ENCODE measurements at regions not wholly inside any gene's neighbourhood (a gene's known extent, or its start where the extent isn't known, plus 50 kb on each side); places are given as distances from the start of the nearest gene placed in this dataset.

DNA sequence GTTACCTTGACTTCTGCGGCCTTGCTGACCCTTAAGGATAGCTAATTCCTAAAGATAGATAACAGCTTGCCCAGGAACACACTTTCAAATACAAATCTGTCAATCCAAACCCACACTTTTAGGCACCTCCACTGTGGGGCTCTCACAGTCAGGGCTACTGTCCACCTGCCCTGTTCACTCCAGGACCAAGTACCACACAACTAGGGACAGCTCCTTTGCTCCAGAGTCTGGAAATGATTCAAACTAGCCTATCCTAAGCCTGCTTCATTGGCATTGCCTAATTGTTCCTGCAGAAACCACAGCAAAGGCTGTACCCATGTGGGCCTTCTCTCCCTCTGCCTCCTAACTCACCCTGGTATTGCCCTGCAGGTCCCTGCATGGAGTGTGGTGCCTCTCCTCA, 538.9 kb upstream of the IGFBP3 start:
- Histone ChIP-seq H3K4me3 (ENCODE audit: low read depth in 1 of 3, low read length in 3 of 3) (peak overlapping the region in 1 of 3 donors; percentile 18), H3K9me3 (ENCODE audit: control insufficient read depth in 4 of 4, low read length in 3 of 4) (peaks cover 6 to 22% (median 12%) of the 10 kb centered on the region in 4 donors), H3K9ac (ENCODE audit: low read depth in 1 of 2, low read length in 2 of 2) (no peak overlapping the region), H3K27ac (ENCODE audit: low read depth in 1 of 2, low read length in 2 of 2) (no peak overlapping the region), H3K4me1 (ENCODE audit: control insufficient read depth in 4 of 4, insufficient read depth in 4 of 4, low read length in 3 of 4) (peaks cover 0 to 1% (median 0%) of the 10 kb centered on the region in 4 donors), H3K27me3 (ENCODE audit: control insufficient read depth in 4 of 4, insufficient read depth in 4 of 4, low read length in 3 of 4) (no peaks in the 10 kb centered on the region), H3K36me3 (ENCODE audit: control insufficient read depth in 4 of 4, insufficient read depth in 3 of 4, low read depth in 1 of 4, low read length in 3 of 4) (no peaks in the 10 kb centered on the region)
- no peak for DNase-seq (ENCODE audit: low spot score)
- WGBS, result 99% methylated on average over 1 of the region's 1 CpG
- TF ChIP-seq RAD21 (IDR thresholded peaks at IDR 0.05) (no peak), JUND (IDR thresholded peaks at IDR 0.05) (no peak), HNF4G (IDR thresholded peaks at IDR 0.05) (no peak), GABPA (IDR thresholded peaks at IDR 0.05 in 1 of 2, conservative IDR thresholded peaks at IDR 0.05 in 1 of 2) (no peak)
- TF ChIP-seq, protein P1, sequence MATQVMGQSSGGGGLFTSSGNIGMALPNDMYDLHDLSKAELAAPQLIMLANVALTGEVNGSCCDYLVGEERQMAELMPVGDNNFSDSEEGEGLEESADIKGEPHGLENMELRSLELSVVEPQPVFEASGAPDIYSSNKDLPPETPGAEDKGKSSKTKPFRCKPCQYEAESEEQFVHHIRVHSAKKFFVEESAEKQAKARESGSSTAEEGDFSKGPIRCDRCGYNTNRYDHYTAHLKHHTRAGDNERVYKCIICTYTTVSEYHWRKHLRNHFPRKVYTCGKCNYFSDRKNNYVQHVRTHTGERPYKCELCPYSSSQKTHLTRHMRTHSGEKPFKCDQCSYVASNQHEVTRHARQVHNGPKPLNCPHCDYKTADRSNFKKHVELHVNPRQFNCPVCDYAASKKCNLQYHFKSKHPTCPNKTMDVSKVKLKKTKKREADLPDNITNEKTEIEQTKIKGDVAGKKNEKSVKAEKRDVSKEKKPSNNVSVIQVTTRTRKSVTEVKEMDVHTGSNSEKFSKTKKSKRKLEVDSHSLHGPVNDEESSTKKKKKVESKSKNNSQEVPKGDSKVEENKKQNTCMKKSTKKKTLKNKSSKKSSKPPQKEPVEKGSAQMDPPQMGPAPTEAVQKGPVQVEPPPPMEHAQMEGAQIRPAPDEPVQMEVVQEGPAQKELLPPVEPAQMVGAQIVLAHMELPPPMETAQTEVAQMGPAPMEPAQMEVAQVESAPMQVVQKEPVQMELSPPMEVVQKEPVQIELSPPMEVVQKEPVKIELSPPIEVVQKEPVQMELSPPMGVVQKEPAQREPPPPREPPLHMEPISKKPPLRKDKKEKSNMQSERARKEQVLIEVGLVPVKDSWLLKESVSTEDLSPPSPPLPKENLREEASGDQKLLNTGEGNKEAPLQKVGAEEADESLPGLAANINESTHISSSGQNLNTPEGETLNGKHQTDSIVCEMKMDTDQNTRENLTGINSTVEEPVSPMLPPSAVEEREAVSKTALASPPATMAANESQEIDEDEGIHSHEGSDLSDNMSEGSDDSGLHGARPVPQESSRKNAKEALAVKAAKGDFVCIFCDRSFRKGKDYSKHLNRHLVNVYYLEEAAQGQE (IDR thresholded peaks at IDR 0.05), result no peak

DNA sequence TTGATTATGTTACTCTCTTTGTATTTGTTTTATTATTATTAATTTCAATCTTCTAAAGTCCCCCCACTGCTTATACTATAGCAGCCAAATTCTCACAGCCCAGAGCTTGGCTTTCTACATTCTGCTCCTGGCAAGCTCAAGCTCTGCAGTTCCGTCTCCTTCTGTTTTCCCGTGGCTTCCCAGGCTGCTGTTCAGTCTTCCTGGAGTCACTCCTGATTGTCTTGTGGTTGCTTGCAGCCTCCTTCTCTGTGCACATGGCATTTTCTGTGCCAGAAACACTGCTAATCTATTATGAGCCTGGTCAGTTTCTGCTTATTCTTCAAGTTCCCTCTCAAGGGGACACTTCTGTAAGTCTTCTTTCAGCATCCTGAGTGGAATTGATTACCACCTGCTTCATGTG, 533.7 kb upstream of the IGFBP3 start:
- H3K27me3 ChIP-seq (ENCODE audit: control insufficient read depth in 4 of 4, insufficient read depth in 4 of 4, low read length in 3 of 4), result no peaks in the 10 kb centered on the region
- DNase-seq (ENCODE audit: low spot score), result no peak

DNA sequence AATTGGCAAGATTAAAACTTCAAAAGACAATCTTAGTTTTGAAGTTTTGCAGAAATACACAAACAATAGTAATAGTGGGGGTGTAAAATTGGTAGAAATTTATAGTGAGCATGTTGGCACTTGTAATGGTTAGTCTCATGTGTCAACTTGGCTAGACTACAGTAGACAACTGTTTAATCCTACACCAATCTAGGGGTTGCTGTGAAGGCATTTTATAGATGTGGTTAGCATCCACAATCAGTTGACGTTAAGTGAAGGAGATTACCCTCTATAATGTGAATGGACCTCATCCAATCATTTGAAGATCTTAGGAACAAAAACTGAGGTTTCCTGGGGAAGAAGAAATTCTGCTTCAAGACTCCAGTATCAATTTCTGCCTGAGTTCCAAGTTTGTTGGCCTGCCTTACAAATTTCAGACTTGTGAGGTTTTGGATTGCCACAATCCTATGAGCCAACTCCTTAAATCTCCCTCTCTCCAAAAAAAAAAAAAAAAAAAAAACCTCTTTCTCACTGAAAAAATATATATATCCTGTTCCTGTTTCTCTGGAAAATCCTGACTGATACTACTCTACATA, 531.6 kb upstream of the IGFBP3 start:
- TF ChIP-seq, protein P2, sequence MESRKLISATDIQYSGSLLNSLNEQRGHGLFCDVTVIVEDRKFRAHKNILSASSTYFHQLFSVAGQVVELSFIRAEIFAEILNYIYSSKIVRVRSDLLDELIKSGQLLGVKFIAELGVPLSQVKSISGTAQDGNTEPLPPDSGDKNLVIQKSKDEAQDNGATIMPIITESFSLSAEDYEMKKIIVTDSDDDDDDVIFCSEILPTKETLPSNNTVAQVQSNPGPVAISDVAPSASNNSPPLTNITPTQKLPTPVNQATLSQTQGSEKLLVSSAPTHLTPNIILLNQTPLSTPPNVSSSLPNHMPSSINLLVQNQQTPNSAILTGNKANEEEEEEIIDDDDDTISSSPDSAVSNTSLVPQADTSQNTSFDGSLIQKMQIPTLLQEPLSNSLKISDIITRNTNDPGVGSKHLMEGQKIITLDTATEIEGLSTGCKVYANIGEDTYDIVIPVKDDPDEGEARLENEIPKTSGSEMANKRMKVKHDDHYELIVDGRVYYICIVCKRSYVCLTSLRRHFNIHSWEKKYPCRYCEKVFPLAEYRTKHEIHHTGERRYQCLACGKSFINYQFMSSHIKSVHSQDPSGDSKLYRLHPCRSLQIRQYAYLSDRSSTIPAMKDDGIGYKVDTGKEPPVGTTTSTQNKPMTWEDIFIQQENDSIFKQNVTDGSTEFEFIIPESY (IDR thresholded peaks at IDR 0.05), result no peak
- TF ChIP-seq GABPA (IDR thresholded peaks at IDR 0.05 in 1 of 2, conservative IDR thresholded peaks at IDR 0.05 in 1 of 2) (no peak), FOXA1 (IDR thresholded peaks at IDR 0.05) (no peak), JUND (IDR thresholded peaks at IDR 0.05) (no peak)
- TF ChIP-seq, protein P3, sequence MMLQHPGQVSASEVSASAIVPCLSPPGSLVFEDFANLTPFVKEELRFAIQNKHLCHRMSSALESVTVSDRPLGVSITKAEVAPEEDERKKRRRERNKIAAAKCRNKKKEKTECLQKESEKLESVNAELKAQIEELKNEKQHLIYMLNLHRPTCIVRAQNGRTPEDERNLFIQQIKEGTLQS (IDR thresholded peaks at IDR 0.05), result no peak
- TF ChIP-seq, protein P1 (IDR thresholded peaks at IDR 0.05), result no peak
- TF ChIP-seq, protein P4, sequence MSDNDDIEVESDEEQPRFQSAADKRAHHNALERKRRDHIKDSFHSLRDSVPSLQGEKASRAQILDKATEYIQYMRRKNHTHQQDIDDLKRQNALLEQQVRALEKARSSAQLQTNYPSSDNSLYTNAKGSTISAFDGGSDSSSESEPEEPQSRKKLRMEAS (IDR thresholded peaks at IDR 0.05), result no peak
- peaks cover 0 to 1% (median 0%) of the 10 kb centered on the region in 4 donors for H3K4me1 ChIP-seq (ENCODE audit: control insufficient read depth in 4 of 4, insufficient read depth in 4 of 4, low read length in 3 of 4)
- WGBS, result 89% methylated on average over 1 of the region's 1 CpG
- H3K36me3 ChIP-seq (ENCODE audit: control insufficient read depth in 4 of 4, insufficient read depth in 3 of 4, low read depth in 1 of 4, low read length in 3 of 4), result no peaks in the 10 kb centered on the region
- no peak for DNase-seq (ENCODE audit: low spot score)
- no peaks in the 10 kb centered on the region for H3K9me3 ChIP-seq (ENCODE audit: control insufficient read depth in 4 of 4, low read length in 3 of 4)
- H3K27ac ChIP-seq (ENCODE audit: low read depth in 1 of 2, low read length in 2 of 2), result no peak overlapping the region
- H3K9ac ChIP-seq (ENCODE audit: low read depth in 1 of 2, low read length in 2 of 2), result no peak overlapping the region
- no peaks in the 10 kb centered on the region for H3K27me3 ChIP-seq (ENCODE audit: control insufficient read depth in 4 of 4, insufficient read depth in 4 of 4, low read length in 3 of 4)
- no peak overlapping the region for H3K4me3 ChIP-seq (ENCODE audit: low read depth in 1 of 3, low read length in 3 of 3)

More for the DNA sequence above, 533.7 kb upstream of the IGFBP3 start:
- no peaks in the 10 kb centered on the region for H3K36me3 ChIP-seq (ENCODE audit: control insufficient read depth in 4 of 4, insufficient read depth in 3 of 4, low read depth in 1 of 4, low read length in 3 of 4)
- no peak overlapping the region for H3K27ac ChIP-seq (ENCODE audit: low read depth in 1 of 2, low read length in 2 of 2)
- TF ChIP-seq YY1 (IDR thresholded peaks at IDR 0.05), result no peak
- no peak for TF ChIP-seq GABPA (IDR thresholded peaks at IDR 0.05 in 1 of 2, conservative IDR thresholded peaks at IDR 0.05 in 1 of 2)
- TF ChIP-seq NR2F2 (IDR thresholded peaks at IDR 0.05), result no peak
- no peak for TF ChIP-seq HNF4A (conservative IDR thresholded peaks at IDR 0.05)
- no peak for TF ChIP-seq SP1 (IDR thresholded peaks at IDR 0.05)
- peak in 1 of 2 donors; percentile 5 for TF ChIP-seq RAD21 (IDR thresholded peaks at IDR 0.05)
- H3K9ac ChIP-seq (ENCODE audit: low read depth in 1 of 2, low read length in 2 of 2), result no peak overlapping the region
- peaks cover 0 to 1% (median 0%) of the 10 kb centered on the region in 4 donors for H3K4me1 ChIP-seq (ENCODE audit: control insufficient read depth in 4 of 4, insufficient read depth in 4 of 4, low read length in 3 of 4)
- H3K4me3 ChIP-seq (ENCODE audit: low read depth in 1 of 3, low read length in 3 of 3), result no peak overlapping the region
- H3K9me3 ChIP-seq (ENCODE audit: control insufficient read depth in 4 of 4, low read length in 3 of 4), result peaks cover 0 to 2% (median 0%) of the 10 kb centered on the region in 4 donors
- 73% methylated on average over 2 of the region's 2 CpGs for WGBS

All from liver (tissue), 7 donors.